Stomach (tissue), 8 donors: ENCODE measurements at regions not wholly inside any gene's neighbourhood (a gene's known extent, or its start where the extent isn't known, plus 50 kb on each side); places are given as distances from the start of the nearest gene placed in this dataset.

Source experiments
- DNase-seq, 2 donors: peaks; one replicate each; pipeline versions ENCODE4 v3.0.0 to v3.0.0-alpha.2; 2013 to 2019
- H3K27ac ChIP-seq, 5 donors: fragments of 200-600 bp in 4 of 5; sonication (generic) in 4 of 5; one replicate each; pipeline ENCODE4 v1.5.1; 2013 to 2019; ENCODE audit warnings: mild to moderate bottlenecking in 1 of 5, moderate library complexity in 1 of 5
- H3K27me3 ChIP-seq, 3 donors: fragments of 200-600 bp; sonication (generic); one replicate each; pipeline ENCODE4 v1.5.1; 2017 to 2019; ENCODE audit warnings: mixed run types in 1 of 3
- H3K36me3 ChIP-seq, 4 donors: fragments of 200-600 bp; sonication (generic); 1 replicate in 3 of 4; 2 replicates in 1 of 4; pipeline ENCODE4 v1.5.1; 2016 to 2019
- H3K4me1 ChIP-seq, 4 donors: fragments of 200-600 bp; sonication (generic); one replicate each; pipeline ENCODE4 v1.5.1; 2016 to 2019
- H3K4me3 ChIP-seq, 4 donors: fragments of 200-600 bp; sonication (generic) in 3 of 4; one replicate each; pipeline ENCODE4 v1.5.1; 2016 to 2019; ENCODE audit warnings: mild to moderate bottlenecking in 1 of 4
- H3K9me3 ChIP-seq, 4 donors: fragments of 200-600 bp; sonication (generic); one replicate each; pipeline ENCODE4 v1.5.1; 2016 to 2019
- EP300 ChIP-seq: sonication (generic); formaldehyde crosslinking; IDR thresholded peaks from one replicate; pipeline ENCODE4 v1.6.1; 2017; ENCODE audit warnings: antibody characterized with exemption
- POLR2A ChIP-seq, 4 donors: fragments of 450-650 bp; IDR thresholded peaks; one replicate each; pipeline ENCODE4 v1.6.1; 2016; ENCODE audit warnings: antibody characterized with exemption in 4 of 4, control low read depth in 2 of 4, mild to moderate bottlenecking in 1 of 4, moderate library complexity in 1 of 4
- POLR2AphosphoS5 ChIP-seq, 3 donors: sonication (generic); formaldehyde crosslinking; IDR thresholded peaks; one replicate each; pipeline ENCODE4 v1.6.1; 2016; ENCODE audit warnings: antibody characterized with exemption in 3 of 3
- WGBS, 5 donors: extraction: QIAGEN DNeasy Blood & Tissue Kit in 3 of 5; methylation state at CpG; one replicate each; pipeline versions ENCODE4 v1.1.5 to v1.1.7; 2013 to 2018; 5-methylcytosine and 5-hydroxymethylcytosine counted together
- intact Hi-C: fragments of 100-400 bp; cut with DNase I; formaldehyde crosslinking; loops from one replicate; pipeline ENCODE4 v1.15.1; 2023; ENCODE audit warnings: low total_unique reads
- TF ChIP-seq, protein P1 (sequence below), 7 experiments: fragments of 450-650 bp in 4 of 7; fragments of 200-600 bp in 3 of 7; sonication (generic) in 3 of 7; IDR thresholded peaks; one replicate each; pipeline ENCODE4 v1.5.1; 2016 to 2019; ENCODE audit warnings: antibody characterized with exemption in 7 of 7, control low read depth in 2 of 7, mild to moderate bottlenecking in 1 of 7
- donor health status: healthy with polysubstance abuse.
- donor health status: Bipolar disorder and iron deficiency.
- donor health status: healthy.

DNA sequence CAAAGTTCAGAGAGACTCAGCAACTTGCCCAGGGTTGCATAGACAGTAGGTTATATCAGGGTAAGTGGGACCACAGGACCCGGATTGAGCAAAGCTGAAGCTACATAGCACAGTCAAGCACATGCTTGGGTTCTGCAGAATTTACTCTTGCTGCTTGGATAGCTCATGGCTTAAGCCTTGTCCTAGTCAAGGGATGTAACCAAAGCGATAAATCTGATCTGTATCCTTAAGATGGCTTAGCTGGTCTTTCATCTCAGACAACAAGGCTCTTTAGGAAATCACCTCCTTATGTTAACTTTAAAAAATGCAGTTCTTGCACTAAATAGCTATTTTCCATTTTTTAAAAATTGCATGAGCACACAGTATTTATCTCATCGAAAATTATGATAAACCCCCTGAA is 158.5 kb downstream of the LPIN1 start:
- Histone ChIP-seq H3K9me3 (peaks cover 0 to 4% (median 0%) of the 10 kb centered on the region in 4 donors), H3K4me3 (no peak overlapping the region), H3K27me3 (no peaks in the 10 kb centered on the region), H3K36me3 (no peaks in the 10 kb centered on the region), H3K4me1 (no peaks in the 10 kb centered on the region), H3K27ac (no peak overlapping the region)
- intact Hi-C loops: no loop called here
- TF ChIP-seq POLR2A (IDR thresholded peaks at IDR 0.05) (no peak), EP300 (no peak), POLR2AphosphoS5 (IDR thresholded peaks at IDR 0.05) (no peak)
- TF ChIP-seq, protein P1, sequence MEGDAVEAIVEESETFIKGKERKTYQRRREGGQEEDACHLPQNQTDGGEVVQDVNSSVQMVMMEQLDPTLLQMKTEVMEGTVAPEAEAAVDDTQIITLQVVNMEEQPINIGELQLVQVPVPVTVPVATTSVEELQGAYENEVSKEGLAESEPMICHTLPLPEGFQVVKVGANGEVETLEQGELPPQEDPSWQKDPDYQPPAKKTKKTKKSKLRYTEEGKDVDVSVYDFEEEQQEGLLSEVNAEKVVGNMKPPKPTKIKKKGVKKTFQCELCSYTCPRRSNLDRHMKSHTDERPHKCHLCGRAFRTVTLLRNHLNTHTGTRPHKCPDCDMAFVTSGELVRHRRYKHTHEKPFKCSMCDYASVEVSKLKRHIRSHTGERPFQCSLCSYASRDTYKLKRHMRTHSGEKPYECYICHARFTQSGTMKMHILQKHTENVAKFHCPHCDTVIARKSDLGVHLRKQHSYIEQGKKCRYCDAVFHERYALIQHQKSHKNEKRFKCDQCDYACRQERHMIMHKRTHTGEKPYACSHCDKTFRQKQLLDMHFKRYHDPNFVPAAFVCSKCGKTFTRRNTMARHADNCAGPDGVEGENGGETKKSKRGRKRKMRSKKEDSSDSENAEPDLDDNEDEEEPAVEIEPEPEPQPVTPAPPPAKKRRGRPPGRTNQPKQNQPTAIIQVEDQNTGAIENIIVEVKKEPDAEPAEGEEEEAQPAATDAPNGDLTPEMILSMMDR (IDR thresholded peaks at IDR 0.05): no peak
- no peak for DNase-seq
- 45 to 90% (median 78%) methylated on average over 3 of the region's 3 CpGs for WGBS, 5 donors

- DNase-seq: no peak
- intact Hi-C loops: no loop called here
- H3K4me1 ChIP-seq: no peaks in the 10 kb centered on the region
- no peak overlapping the region for H3K27ac ChIP-seq
- H3K4me3 ChIP-seq: no peak overlapping the region
- H3K27me3 ChIP-seq: no peaks in the 10 kb centered on the region
- TF ChIP-seq POLR2A (IDR thresholded peaks at IDR 0.05) (no peak), POLR2AphosphoS5 (IDR thresholded peaks at IDR 0.05) (no peak), EP300 (no peak)
- TF ChIP-seq, protein P1 (IDR thresholded peaks at IDR 0.05): no peak
- H3K36me3 ChIP-seq: no peaks in the 10 kb centered on the region
- WGBS, 5 donors: 77 to 86% (median 83%) methylated on average over 6 of the region's 6 CpGs
- H3K9me3 ChIP-seq: peaks cover 0 to 4% (median 0%) of the 10 kb centered on the region in 4 donors
Observed at GRCh38 chr2:11907190-11907589, 160.8 kb downstream of the LPIN1 start.

GRCh38 chr2:11910971-11911370 is 164.5 kb downstream of the LPIN1 start:
- H3K27ac ChIP-seq: no peak overlapping the region
- no peak for DNase-seq
- H3K36me3 ChIP-seq: no peaks in the 10 kb centered on the region
- intact Hi-C loops: no loop called here
- TF ChIP-seq, protein P1 (IDR thresholded peaks at IDR 0.05): no peak
- TF ChIP-seq EP300 (no peak), POLR2A (IDR thresholded peaks at IDR 0.05) (no peak), POLR2AphosphoS5 (IDR thresholded peaks at IDR 0.05) (no peak)
- 86 to 96% (median 94%) methylated on average over 3 of the region's 3 CpGs for WGBS, 5 donors
- no peak overlapping the region for H3K4me3 ChIP-seq
- no peaks in the 10 kb centered on the region for H3K27me3 ChIP-seq
- H3K4me1 ChIP-seq: no peaks in the 10 kb centered on the region
- H3K9me3 ChIP-seq: peaks cover 0 to 8% (median 2%) of the 10 kb centered on the region in 4 donors

DNA sequence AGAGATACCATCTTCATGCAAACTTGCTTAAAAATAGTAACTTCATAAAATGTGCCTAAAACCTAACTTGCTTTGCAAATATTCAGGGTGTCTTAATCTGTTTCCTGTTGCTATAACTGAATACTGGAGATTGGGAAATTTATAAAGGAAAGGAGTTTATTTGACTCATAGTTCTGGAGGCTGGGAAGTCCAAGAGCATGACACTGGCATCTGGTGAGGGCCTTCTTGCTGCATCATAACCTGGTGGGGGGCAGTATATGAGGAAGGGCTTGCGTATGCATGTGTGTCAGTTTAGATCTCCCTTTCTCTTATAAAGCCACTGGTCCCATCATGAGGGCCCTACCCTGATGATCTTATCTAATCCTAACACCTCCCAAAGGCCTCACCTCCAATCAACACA is 166.5 kb downstream of the LPIN1 start:
- Histone ChIP-seq H3K4me1 (no peaks in the 10 kb centered on the region), H3K27ac (no peak overlapping the region), H3K4me3 (no peak overlapping the region), H3K9me3 (peaks cover 0 to 8% (median 0%) of the 10 kb centered on the region in 4 donors), H3K36me3 (no peaks in the 10 kb centered on the region), H3K27me3 (no peaks in the 10 kb centered on the region)
- intact Hi-C loops: no loop called here
- WGBS, 5 donors: 92 to 100% (median 95%) methylated on average over 1 of the region's 1 CpG
- TF ChIP-seq POLR2AphosphoS5 (IDR thresholded peaks at IDR 0.05) (no peak), POLR2A (IDR thresholded peaks at IDR 0.05) (no peak), EP300 (no peak)
- TF ChIP-seq, protein P1 (IDR thresholded peaks at IDR 0.05): no peak
- DNase-seq: no peak
